ENCODE measurements at regions not wholly inside any gene's neighbourhood (a gene's known extent, or its start where the extent isn't known, plus 50 kb on each side); places are given as distances from the start of the nearest gene placed in this dataset.

- Histone ChIP-seq H3K27me3 (replicated peaks in 2 of 5; ENCODE audit: control insufficient read depth in 4 of 5, insufficient read depth in 5 of 5, low read length in 4 of 5) (peaks cover 2 to 7% (median 4%) of the 10 kb centered on the region in 5 experiments), H3K27ac (ENCODE audit: insufficient read depth in 1 of 2, low read depth in 1 of 2, low read length in 2 of 2, poor library complexity in 1 of 2, severe bottlenecking in 2 of 2) (no peak overlapping the region), H3K36me3 (ENCODE audit: control insufficient read depth in 4 of 4, insufficient read depth in 4 of 4, low read length in 3 of 4) (no peaks in the 10 kb centered on the region), H3K4me3 (ENCODE audit: control insufficient read depth in 1 of 7, extremely low read depth in 1 of 7, insufficient read depth in 4 of 7, low read depth in 2 of 7, low read length in 6 of 7) (no peak overlapping the region), H3K9me3 (ENCODE audit: control extremely low read depth in 1 of 5, control insufficient read depth in 4 of 5, insufficient read depth in 2 of 5, low read depth in 1 of 5, low read length in 4 of 5) (no peaks in the 10 kb centered on the region), H3K4me1 (ENCODE audit: control extremely low read depth in 1 of 4, control insufficient read depth in 4 of 4, insufficient read depth in 4 of 4, low read length in 3 of 4) (no peaks in the 10 kb centered on the region)
- no peak for DNase-seq
- ChIA-PET POLR2A (no interaction called here), CTCF (no interaction called here)
Measured at GRCh38 chr21:37967036-37967435, 50.8 kb upstream of the KCNJ6 start.

- H3K36me3 ChIP-seq (ENCODE audit: control insufficient read depth in 4 of 4, insufficient read depth in 4 of 4, low read length in 3 of 4): no peaks in the 10 kb centered on the region
- POLR2A ChIA-PET: no interaction called here
- no CpG with 5 or more reads among the region's 3 CpGs for WGBS (ENCODE audit: insufficient coverage)
- no peaks in the 10 kb centered on the region for H3K9me3 ChIP-seq (ENCODE audit: control extremely low read depth in 1 of 5, control insufficient read depth in 4 of 5, insufficient read depth in 2 of 5, low read depth in 1 of 5, low read length in 4 of 5)
- no peak overlapping the region for H3K4me3 ChIP-seq (ENCODE audit: control insufficient read depth in 1 of 7, extremely low read depth in 1 of 7, insufficient read depth in 4 of 7, low read depth in 2 of 7, low read length in 6 of 7)
- CTCF ChIA-PET: no interaction called here
- H3K27me3 ChIP-seq (replicated peaks in 2 of 5; ENCODE audit: control insufficient read depth in 4 of 5, insufficient read depth in 5 of 5, low read length in 4 of 5): peaks cover 2 to 8% (median 4%) of the 10 kb centered on the region in 5 experiments
- H3K4me1 ChIP-seq (ENCODE audit: control extremely low read depth in 1 of 4, control insufficient read depth in 4 of 4, insufficient read depth in 4 of 4, low read length in 3 of 4): no peaks in the 10 kb centered on the region
- H3K27ac ChIP-seq (ENCODE audit: insufficient read depth in 1 of 2, low read depth in 1 of 2, low read length in 2 of 2, poor library complexity in 1 of 2, severe bottlenecking in 2 of 2): no peak overlapping the region
- no peak for DNase-seq
Measured at GRCh38 chr21:37968744-37969143, 52.5 kb upstream of the KCNJ6 start.

DNA sequence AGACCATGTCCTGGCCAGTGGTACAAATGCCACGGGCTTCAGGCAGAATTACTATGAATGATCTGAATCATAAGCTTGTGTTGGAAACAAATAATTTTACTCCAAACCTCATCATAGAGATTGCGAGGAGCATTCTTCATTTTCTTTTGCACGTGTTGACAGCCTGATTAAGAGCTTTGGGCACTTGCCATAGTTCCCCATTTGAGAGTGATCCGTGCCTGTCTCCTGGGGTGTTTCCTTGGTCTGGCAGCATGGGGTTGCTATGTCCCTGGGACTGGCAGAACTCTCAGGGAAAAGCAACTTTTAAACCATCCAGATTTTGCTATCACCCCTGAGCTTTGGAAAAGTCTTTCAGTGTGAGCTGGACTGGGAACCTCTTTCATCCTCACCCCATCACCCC, 54.3 kb upstream of the KCNJ6 start:
- WGBS (ENCODE audit: insufficient coverage): 42% methylated on average over 3 of the region's 4 CpGs
- no peaks in the 10 kb centered on the region for H3K36me3 ChIP-seq (ENCODE audit: control insufficient read depth in 4 of 4, insufficient read depth in 4 of 4, low read length in 3 of 4)
- ChIA-PET CTCF (no interaction called here), POLR2A (no interaction called here)
- no peaks in the 10 kb centered on the region for H3K4me1 ChIP-seq (ENCODE audit: control extremely low read depth in 1 of 4, control insufficient read depth in 4 of 4, insufficient read depth in 4 of 4, low read length in 3 of 4)
- no peaks in the 10 kb centered on the region for H3K9me3 ChIP-seq (ENCODE audit: control extremely low read depth in 1 of 5, control insufficient read depth in 4 of 5, insufficient read depth in 2 of 5, low read depth in 1 of 5, low read length in 4 of 5)
- no peak for DNase-seq
- H3K27me3 ChIP-seq (replicated peaks in 2 of 5; ENCODE audit: control insufficient read depth in 4 of 5, insufficient read depth in 5 of 5, low read length in 4 of 5): peaks cover 2 to 10% (median 3%) of the 10 kb centered on the region in 5 experiments
- H3K27ac ChIP-seq (ENCODE audit: insufficient read depth in 1 of 2, low read depth in 1 of 2, low read length in 2 of 2, poor library complexity in 1 of 2, severe bottlenecking in 2 of 2): no peak overlapping the region
- no peak overlapping the region for H3K4me3 ChIP-seq (ENCODE audit: control insufficient read depth in 1 of 7, extremely low read depth in 1 of 7, insufficient read depth in 4 of 7, low read depth in 2 of 7, low read length in 6 of 7)

GRCh38 chr21:37971390-37971950, 55.2 kb upstream of the KCNJ6 start:
- Histone ChIP-seq H3K36me3 (ENCODE audit: control insufficient read depth in 4 of 4, insufficient read depth in 4 of 4, low read length in 3 of 4) (no peaks in the 10 kb centered on the region), H3K4me1 (ENCODE audit: control extremely low read depth in 1 of 4, control insufficient read depth in 4 of 4, insufficient read depth in 4 of 4, low read length in 3 of 4) (no peaks in the 10 kb centered on the region), H3K27me3 (replicated peaks in 2 of 5; ENCODE audit: control insufficient read depth in 4 of 5, insufficient read depth in 5 of 5, low read length in 4 of 5) (peaks cover 0 to 10% (median 2%) of the 10 kb centered on the region in 5 experiments), H3K27ac (ENCODE audit: insufficient read depth in 1 of 2, low read depth in 1 of 2, low read length in 2 of 2, poor library complexity in 1 of 2, severe bottlenecking in 2 of 2) (no peak overlapping the region), H3K4me3 (ENCODE audit: control insufficient read depth in 1 of 7, extremely low read depth in 1 of 7, insufficient read depth in 4 of 7, low read depth in 2 of 7, low read length in 6 of 7) (no peak overlapping the region), H3K9me3 (ENCODE audit: control extremely low read depth in 1 of 5, control insufficient read depth in 4 of 5, insufficient read depth in 2 of 5, low read depth in 1 of 5, low read length in 4 of 5) (no peaks in the 10 kb centered on the region)
- WGBS (ENCODE audit: insufficient coverage): 89% methylated on average over 6 of the region's 6 CpGs
- ChIA-PET CTCF (no interaction called here), POLR2A (no interaction called here)
- DNase-seq: no peak

DNA sequence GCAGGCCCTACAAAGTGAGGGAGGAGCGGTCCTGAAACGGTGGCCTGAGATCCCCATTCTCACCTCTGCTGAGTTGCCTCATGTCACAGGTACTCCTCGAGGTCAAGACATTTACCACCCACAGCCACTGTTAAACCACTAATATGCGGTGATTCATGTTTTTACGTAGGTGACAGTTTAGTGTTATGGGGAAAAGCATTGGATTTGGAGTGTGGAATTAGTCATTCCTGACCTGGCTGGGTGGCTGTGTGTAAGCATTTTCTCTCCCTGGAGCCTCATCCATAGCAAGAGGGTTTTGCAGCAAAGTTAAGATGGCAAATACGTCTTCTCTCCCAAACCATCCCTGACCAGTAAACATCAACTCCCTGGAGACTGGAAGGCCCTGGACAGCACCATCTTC, 57.8 kb upstream of the KCNJ6 start:
- Histone ChIP-seq H3K36me3 (ENCODE audit: control insufficient read depth in 4 of 4, insufficient read depth in 4 of 4, low read length in 3 of 4) (no peaks in the 10 kb centered on the region), H3K4me3 (ENCODE audit: control insufficient read depth in 1 of 7, extremely low read depth in 1 of 7, insufficient read depth in 4 of 7, low read depth in 2 of 7, low read length in 6 of 7) (no peak overlapping the region), H3K27ac (ENCODE audit: insufficient read depth in 1 of 2, low read depth in 1 of 2, low read length in 2 of 2, poor library complexity in 1 of 2, severe bottlenecking in 2 of 2) (no peak overlapping the region), H3K27me3 (replicated peaks in 2 of 5; ENCODE audit: control insufficient read depth in 4 of 5, insufficient read depth in 5 of 5, low read length in 4 of 5) (peaks cover 0 to 8% (median 4%) of the 10 kb centered on the region in 5 experiments), H3K9me3 (ENCODE audit: control extremely low read depth in 1 of 5, control insufficient read depth in 4 of 5, insufficient read depth in 2 of 5, low read depth in 1 of 5, low read length in 4 of 5) (no peaks in the 10 kb centered on the region), H3K4me1 (ENCODE audit: control extremely low read depth in 1 of 4, control insufficient read depth in 4 of 4, insufficient read depth in 4 of 4, low read length in 3 of 4) (no peaks in the 10 kb centered on the region)
- CTCF ChIA-PET: no interaction called here
- POLR2A ChIA-PET: no interaction called here
- 92% methylated on average over 4 of the region's 6 CpGs for WGBS (ENCODE audit: insufficient coverage)
- DNase-seq: no peak

- H3K4me1 ChIP-seq (ENCODE audit: control extremely low read depth in 1 of 4, control insufficient read depth in 4 of 4, insufficient read depth in 4 of 4, low read length in 3 of 4): no peaks in the 10 kb centered on the region
- H3K27me3 ChIP-seq (replicated peaks in 2 of 5; ENCODE audit: control insufficient read depth in 4 of 5, insufficient read depth in 5 of 5, low read length in 4 of 5): peaks cover 0 to 14% (median 2%) of the 10 kb centered on the region in 5 experiments
- no CpG with 5 or more reads among the region's 2 CpGs for WGBS (ENCODE audit: insufficient coverage)
- no peak overlapping the region for H3K27ac ChIP-seq (ENCODE audit: insufficient read depth in 1 of 2, low read depth in 1 of 2, low read length in 2 of 2, poor library complexity in 1 of 2, severe bottlenecking in 2 of 2)
- H3K4me3 ChIP-seq (ENCODE audit: control insufficient read depth in 1 of 7, extremely low read depth in 1 of 7, insufficient read depth in 4 of 7, low read depth in 2 of 7, low read length in 6 of 7): no peak overlapping the region
- ChIA-PET POLR2A (no interaction called here), CTCF (no interaction called here)
- no peaks in the 10 kb centered on the region for H3K9me3 ChIP-seq (ENCODE audit: control extremely low read depth in 1 of 5, control insufficient read depth in 4 of 5, insufficient read depth in 2 of 5, low read depth in 1 of 5, low read length in 4 of 5)
- no peaks in the 10 kb centered on the region for H3K36me3 ChIP-seq (ENCODE audit: control insufficient read depth in 4 of 4, insufficient read depth in 4 of 4, low read length in 3 of 4)
- DNase-seq: no peak
Measured at GRCh38 chr21:37982496-37983318, 66.5 kb upstream of the KCNJ6 start.

GRCh38 chr21:37983336-37984095, 67.3 kb upstream of the KCNJ6 start:
- WGBS (ENCODE audit: insufficient coverage): 70% methylated on average over 4 of the region's 5 CpGs
- no peak for DNase-seq
- Histone ChIP-seq H3K9me3 (ENCODE audit: control extremely low read depth in 1 of 5, control insufficient read depth in 4 of 5, insufficient read depth in 2 of 5, low read depth in 1 of 5, low read length in 4 of 5) (no peaks in the 10 kb centered on the region), H3K4me3 (ENCODE audit: control insufficient read depth in 1 of 7, extremely low read depth in 1 of 7, insufficient read depth in 4 of 7, low read depth in 2 of 7, low read length in 6 of 7) (no peak overlapping the region), H3K36me3 (ENCODE audit: control insufficient read depth in 4 of 4, insufficient read depth in 4 of 4, low read length in 3 of 4) (no peaks in the 10 kb centered on the region), H3K27ac (ENCODE audit: insufficient read depth in 1 of 2, low read depth in 1 of 2, low read length in 2 of 2, poor library complexity in 1 of 2, severe bottlenecking in 2 of 2) (no peak overlapping the region), H3K4me1 (ENCODE audit: control extremely low read depth in 1 of 4, control insufficient read depth in 4 of 4, insufficient read depth in 4 of 4, low read length in 3 of 4) (no peaks in the 10 kb centered on the region), H3K27me3 (replicated peaks in 2 of 5; ENCODE audit: control insufficient read depth in 4 of 5, insufficient read depth in 5 of 5, low read length in 4 of 5) (peaks cover 0 to 14% (median 2%) of the 10 kb centered on the region in 5 experiments)
- ChIA-PET POLR2A (no interaction called here), CTCF (no interaction called here)
